Activated CD4-positive, alpha-beta T cell treated with anti-CD3 and anti-CD28 coated beads for 4 hours (primary cell): ENCODE measurements at regions not wholly inside any gene's neighbourhood (a gene's known extent, or its start where the extent isn't known, plus 50 kb on each side); places are given as distances from the start of the nearest gene placed in this dataset.
A peak's percentile ranks its signal among the peaks of the same experiment; 100 is the strongest.

Experiments
- DNase-seq, 2 donors: peaks; one replicate each; pipeline ENCODE4 v3.0.0-alpha.2; 2020

DNA sequence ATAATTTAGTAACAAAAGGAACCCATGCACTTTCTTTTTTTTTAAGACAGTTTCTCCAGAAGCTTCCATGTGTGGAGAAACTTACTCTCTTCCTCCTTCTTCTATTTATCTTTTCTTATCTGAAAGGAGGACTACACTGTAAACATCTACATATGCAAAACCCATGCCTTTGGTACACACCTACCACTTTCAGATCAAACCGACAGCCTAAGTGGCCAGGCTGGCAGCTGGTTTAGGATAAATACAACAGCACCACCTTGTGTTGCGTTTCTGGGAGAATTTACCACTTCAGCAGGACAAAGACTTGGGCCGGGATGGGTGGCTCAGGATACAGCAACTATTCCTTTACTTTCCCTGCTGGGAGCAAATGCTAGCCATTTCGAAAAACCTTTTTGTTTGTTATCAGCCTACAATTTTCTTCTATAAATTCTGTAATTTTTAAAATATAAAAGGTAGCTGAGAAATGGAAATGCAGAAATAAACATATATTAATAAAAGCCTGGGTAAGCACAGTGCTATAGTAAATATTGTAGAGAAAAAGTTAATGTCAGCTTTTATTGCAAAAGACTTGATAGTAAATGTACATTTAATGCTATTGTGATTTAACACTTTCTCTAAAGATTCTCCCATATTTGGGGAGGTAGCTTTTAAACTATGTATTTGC is 94.0 kb upstream of the RFC3 start:
- peak; percentile 65 to 68 for DNase-seq

DNA sequence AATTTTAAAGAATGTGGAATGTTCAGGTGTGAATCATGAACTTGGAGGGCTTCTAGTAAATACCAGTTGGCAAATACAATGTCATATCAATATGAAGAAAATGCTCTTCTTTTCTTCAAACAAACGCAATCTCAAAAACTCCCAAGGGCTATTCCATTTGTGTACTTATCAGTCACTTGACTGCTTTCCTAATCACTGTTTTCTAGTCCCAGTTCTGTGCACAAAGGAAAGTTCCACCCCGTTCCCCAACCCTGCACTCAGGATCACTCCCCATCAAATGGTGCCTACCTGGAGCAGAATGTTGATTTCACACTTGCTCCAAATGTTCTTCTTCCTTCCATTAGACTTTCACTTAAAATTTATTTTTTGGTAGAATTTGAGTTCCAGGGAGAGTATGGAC is 92.6 kb upstream of the RFC3 start:
- no peak for DNase-seq

DNA sequence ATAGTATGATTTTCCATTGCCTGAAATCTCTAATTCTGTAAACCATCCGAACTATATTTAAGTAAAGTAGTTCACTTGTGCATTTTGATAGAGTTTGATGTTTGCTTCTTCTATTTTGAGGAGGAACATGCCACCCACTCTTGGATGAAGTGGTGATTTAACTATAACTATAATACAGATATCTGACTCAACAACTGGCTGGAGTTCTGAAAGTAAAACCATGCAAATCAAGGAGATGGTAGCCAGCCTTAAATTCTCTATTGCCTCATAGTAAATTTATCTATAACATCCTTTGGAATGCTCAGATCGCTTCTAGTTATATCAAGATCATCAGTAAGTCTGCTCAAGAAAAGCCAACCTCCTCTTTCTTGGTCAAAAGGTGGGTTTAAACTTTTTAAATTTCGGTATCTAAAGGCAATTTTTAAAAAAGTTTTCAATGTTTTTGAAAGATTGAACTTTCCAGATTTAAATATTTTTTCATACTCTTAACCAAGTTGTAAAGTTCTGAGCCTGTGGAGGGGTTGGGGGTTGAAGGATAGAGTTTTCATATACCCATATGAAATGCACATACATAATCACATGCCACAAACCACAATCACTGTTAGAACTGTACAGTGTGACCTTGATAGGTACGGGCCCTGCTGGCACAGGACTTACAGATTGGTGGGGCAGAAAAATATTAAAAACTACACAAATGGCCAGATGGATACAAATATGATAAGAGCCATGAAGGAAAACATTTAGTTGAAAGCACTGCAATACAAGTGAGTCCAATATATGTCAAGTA is 90.5 kb upstream of the RFC3 start:
- no peak for DNase-seq

DNA sequence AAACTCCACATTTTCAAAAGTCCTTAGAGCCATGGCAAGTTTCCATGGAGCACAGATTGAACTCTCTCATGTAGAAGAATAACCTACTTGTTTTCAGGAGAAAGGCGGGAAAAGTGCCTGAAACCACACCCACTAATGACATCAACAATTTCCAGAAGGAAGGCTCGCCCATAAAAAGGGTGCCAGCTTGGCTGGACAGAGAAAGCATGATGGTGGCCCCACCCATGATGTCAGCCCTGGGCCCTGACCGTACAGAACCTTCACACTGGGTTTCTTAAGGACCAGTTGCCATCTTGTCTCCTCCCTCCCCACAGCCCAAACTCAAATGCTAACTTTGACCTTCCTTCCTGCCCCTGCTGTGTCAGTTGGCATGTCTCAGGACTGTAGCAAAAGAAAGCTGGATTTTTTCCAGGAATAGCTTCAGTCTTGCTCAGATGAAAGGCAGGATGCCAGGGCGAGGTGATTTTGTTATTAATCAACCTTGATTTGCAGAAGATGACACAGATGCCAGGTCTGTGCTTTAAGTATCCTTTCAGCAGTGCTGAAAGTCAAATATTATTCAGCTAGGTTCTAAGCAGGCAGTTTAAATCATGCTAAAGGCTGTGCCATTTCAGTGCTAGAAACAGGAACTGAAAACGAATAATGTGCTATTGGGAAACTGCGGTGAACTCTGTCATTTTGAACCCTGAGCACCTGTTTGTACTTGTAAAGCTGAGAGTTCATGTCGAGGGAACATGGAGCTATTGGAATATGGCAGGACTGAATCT is 89.5 kb upstream of the RFC3 start:
- DNase-seq, result no peak

DNA sequence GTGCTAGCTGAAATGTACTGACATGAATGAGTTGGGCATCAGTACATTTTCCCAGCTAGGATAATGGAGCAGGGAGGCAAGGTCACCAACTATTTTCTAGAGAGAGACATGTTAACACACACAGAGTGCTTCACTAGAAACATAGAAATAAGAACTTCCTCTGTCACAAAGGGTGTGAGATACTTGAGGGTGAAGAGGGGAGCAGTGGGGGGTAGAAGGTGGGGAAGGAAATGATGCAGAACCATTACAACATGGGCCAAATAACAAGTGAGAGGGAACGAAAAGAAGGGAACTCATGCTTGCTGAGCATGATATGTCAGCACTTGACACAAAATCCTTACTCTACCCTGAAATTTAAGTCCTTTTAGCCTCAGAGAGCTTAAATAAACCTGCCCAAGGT is 87.8 kb upstream of the RFC3 start:
- DNase-seq, result no peak

DNA sequence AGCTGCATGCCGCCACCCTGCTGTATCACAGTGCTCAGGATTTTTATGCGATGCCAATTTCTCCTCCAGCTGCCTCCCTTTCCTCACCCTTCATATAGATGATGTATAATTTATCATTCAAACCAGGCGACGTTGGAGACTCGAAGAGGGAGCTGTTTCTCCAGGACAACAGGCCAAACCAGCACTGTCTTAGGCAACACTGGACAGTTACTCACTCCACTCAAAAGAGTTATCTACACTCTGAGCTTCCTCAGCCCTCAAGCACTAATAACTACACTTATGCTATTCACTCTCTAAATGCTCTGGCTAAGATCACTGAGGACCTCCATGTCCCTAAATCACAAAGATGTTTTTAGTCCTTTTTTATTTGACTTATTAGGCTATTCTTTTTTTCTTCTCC is 87.3 kb upstream of the RFC3 start:
- DNase-seq, result no peak

DNA sequence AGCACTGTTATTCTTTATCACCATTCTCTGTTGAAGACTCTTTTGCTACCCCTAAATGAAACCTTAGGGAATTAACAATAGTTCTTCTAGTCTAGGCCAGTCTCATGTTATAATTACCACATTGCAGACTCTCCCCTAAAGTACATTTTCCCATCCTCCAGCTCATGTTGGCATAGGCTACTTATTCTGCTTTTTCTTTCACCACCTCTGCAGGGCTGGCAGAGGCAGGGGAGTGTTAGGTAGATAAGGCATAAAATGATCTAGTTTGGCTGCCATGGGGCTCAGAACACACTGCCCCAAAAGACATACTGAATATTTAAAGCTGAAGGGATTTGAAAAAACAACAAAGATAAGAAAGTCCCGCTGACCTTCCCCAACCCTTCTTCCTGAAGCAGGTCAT is 82.7 kb upstream of the RFC3 start:
- DNase-seq, result no peak

DNA sequence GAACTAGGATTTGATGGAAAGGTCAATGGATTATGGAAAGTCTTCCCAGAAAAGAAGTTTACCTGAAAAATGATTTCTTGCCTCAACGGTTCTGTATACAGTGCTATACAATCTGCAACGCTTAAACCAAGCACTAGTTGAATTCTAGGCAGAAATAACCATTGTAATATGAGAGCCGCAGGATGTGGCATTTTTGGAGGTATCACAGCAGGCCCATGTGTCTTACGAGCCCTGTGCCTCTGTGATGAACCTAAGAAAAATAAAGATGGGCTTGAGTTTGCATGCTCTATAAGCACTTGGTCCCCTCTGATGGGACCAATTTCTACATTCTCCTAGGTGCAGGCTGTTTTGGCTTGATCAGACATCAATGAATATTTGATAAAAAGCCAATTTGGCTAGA is 78.7 kb upstream of the RFC3 start:
- no peak for DNase-seq

DNA sequence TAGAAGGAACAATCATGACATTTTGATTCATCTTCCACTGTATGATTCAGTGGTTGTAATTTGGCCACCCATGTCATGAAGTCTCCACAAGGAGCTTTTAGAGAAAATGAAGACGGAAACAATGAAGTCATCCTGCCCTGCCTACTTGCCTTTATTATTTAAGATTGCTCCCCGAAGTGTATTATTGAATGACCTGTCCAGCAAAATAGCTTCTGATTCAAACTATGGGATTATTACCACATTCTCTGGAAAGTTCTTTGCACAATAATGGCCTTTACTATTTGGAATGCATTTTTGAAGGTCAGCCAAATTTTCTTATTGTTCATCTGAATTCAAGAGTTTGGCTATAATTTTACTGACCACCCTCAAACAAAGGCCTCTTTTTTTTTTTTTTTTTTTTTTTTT is 77.8 kb upstream of the RFC3 start:
- DNase-seq, result no peak

DNA sequence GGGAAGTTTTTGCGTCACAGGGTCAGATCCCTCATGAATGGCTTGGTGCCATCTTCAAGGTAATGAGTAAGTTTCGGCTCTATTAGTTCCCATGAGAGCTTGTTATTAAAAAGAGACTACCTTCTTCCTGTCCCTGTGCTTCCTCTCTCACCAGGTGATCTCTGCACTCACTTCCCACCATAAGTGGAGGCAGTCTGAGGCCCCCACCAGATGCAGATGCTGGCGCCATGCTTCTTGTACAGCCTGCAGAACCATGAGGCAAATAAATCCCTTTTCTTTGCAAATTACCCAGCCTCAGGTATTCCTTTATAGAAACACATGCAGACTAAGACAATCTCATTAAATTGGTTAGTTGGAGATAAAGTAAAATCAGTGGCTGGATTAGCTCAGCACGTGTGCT is 75.6 kb upstream of the RFC3 start:
- DNase-seq, result no peak

DNA sequence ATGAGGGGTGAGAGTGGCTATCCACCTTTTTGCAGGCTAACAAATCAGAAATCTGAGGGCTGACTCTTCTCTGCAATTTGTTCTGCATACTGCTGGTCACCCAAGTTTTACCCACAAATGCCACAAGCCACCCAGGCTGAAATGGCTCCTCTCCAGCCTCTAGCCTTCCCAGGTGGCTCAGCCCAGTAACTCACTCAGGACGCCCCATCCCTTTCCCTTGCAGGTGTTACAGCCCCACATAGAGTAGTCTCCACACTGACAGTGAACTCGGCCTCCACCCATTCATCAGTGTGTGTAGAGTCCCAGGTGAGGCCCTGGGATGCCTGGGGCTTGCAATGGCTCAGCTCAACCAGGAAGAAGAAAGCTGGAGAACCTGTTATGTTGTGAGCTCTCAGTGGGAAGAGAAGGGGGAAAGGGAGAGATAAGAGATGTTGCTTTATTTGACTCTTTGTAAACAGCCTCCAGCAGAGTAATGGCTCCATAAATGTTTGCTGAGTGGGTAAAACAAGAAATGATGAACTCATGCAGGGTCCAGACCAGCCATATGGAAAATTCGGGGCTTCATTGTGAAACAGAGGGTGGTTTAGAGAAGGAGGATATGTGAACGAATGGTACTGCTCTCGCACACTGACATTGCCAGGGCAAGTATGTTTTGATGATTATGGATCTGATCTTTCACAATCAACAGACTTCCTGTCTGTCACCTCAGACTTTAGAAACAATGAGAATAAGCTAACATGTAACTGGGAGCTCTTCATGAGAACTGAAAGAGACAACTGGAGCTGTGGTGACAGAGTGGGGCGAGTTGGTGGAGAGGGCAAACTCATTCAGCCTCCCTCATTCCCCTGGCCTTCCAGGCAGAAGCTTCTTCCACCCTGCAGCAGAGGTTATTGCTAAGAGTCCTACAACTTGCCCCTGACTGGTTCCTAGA is 74.2 kb upstream of the RFC3 start:
- no peak for DNase-seq

DNA sequence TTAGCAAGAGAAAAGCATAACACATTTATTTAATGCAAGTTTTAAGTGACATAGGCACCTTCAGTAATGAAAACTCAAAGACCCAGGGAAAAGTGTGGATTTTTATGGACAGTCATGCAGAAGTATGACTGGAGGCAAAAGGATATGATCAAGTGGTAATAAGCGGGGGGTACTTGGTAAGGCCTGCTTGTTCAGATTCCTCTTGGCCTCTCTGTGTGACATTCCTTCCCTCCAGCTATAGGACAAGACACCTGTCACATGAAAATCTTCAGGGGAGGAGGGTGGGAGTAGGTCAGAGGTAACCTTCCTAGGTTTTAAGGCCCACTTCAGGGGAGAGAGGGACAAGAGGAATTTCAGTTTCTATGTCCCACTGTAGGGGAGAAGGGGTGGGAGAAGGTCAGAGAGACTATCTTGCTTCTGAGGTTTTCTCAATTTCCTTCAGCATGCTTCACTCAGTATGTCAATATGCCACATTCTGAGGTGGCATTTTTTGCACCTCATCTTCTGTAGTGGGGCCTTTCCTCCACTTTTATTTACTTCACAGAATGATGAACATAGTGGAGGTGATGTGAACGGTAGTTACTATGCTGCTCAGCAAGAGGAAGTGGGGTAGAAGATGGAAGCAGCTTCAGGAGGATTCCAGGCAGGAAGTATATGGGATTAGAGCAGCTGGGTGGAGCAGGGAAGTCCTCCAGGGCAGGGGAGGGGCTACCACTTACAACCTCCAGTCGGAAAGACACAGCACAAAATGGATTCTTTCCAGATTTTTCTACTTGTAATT is 73.2 kb upstream of the RFC3 start:
- no peak for DNase-seq

DNA sequence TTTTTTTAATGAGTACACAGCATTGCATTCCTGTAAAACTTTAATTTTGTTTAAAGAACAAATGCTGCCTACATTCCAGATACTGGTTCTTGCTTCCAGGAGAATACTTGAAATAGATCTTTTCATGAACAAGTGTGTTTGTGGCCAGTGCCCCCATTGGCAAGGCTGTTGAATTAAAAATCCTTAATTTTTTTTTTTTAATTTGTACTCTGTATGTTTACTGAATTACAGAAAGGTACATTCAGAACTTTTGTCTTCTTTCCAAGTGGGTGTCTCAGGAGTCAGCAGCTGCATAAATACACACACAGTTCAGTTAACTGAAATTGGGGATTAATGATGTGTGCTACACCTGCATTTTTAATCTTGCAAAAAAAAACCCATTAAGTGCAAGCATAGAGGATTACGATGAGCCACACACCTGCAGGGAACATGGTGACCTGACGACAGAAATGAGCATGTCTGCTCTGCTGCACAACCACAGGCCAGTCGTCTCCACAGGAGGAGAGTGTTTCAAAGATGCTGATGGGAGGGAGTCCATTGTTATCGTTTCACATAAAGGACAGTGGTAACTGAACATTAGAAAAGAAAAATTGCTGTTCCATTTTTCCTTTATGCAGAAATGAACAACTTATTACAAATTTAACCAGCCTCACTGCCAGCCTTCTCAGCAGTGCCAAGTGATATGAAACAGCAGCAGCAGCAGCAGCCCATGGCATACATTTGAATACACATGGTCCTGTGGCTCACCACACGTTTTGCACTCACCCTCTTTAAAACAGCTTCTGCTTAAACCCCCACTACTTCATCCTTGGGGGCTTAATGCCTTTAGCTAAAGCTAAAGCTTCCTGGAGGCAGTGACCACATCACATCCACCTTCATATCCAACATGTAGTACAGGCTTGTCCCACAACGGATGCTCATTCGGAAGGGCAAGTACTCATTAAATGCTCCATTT is 72.3 kb upstream of the RFC3 start:
- no peak for DNase-seq

DNA sequence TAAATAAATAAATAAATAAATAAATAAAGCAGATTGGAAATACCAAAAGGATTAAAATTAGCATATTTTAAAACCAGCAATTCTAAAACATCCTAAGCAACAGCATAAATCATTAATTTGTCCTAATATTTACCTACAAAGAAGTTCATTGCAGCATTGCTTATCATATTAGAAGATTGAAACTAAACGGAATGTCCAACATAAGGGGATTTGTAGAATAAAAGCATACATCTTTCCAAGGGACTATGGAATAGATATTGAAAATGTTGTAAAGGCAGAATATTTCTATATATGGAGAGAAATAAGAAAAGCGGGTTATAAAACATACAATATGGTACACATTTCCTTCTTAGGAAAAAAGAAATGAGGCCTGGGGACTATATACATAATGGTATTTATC is 71.1 kb upstream of the RFC3 start:
- no peak for DNase-seq

DNA sequence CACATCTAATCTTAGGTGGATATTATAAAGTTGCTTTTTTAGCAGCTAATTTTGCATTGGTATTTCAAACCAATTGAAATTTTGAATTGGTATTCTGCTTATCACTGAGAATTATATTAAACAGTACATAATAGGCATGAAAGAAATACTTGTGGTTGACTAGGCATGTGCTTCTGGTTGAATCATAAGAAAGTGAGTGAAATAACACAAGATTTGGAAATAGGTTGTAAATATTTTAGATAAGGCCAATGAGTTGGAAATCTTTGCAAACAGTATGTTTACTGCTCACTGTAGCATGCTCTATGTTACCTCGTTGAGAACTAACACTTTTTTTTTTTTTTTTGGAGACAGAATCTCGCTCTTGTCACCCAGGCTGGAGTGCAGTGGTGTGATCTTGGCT is 66.8 kb upstream of the RFC3 start:
- DNase-seq, result no peak

DNA sequence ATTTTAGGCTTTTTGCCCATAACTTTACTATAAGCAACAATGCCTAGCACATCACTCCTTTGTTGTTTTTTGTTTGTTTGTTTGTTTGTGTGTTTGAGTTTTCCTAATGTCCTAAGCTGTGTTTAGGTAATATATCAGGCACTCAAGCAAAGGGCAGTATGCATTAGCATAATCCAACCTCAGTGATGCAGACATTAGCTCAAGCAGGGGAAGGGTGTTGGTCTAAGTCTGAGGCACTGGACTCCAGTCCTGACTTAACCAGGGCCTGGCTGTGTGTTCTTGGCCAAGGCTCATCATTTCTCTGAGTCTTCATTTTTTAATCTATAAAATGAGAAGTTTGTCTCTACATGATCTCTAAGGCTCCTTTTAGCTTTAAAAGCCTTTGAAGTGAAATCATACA is 65.9 kb upstream of the RFC3 start:
- no peak for DNase-seq

DNA sequence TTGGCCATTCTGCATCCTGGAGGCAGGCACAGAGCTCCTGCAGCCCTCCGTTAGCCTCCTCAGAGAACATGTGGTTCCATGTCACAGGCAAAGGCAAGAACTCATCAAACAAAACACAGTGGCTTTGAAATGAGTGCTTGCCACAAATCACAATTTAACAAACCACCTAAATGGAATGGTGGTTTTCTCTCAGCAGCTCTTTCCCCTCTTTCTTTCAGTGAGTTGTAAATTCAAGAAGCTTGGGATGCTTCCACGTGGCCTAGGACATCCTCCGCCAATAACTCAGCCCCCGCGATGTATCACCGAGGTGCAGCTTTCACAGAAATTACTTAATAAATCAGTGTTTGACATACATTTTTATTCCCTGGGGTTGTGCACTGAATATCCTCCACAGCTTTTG is 65.4 kb upstream of the RFC3 start:
- DNase-seq, result no peak

DNA sequence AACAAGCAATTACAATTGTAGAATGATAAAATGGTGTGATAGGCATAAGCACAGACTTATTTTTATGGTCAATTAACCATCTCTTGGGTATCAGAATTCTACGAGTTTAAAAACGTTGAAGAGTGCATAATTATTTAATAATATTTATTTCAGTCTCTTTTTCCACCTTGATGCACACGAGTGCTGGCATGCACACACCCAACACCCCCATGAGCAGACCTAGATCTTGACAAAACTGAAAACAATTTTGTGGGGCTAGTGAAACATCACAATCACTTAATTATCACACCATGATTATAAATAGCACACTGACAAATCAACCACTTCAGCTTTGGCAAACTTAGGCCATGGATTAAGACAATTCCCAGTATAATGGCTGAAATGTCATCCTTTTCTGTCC is 61.0 kb upstream of the RFC3 start:
- no peak for DNase-seq

DNA sequence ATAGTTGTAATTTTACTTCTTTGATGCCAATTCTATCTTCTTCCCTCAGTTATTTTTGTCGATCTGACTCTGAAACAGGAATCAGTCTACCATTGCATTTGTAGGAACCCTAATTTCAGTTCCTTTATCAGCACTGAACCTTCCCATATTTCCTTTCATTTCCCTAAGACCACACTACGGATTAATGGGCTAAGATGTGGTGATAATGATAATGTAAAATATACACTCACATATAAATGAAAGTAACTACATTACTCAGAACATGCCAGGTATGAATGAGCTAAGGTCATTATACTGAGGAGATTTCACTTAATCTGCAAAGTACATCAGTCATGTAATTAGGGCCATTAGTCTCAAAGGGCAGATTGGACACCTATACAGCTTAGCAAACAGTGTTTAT is 60.2 kb upstream of the RFC3 start:
- no peak for DNase-seq

DNA sequence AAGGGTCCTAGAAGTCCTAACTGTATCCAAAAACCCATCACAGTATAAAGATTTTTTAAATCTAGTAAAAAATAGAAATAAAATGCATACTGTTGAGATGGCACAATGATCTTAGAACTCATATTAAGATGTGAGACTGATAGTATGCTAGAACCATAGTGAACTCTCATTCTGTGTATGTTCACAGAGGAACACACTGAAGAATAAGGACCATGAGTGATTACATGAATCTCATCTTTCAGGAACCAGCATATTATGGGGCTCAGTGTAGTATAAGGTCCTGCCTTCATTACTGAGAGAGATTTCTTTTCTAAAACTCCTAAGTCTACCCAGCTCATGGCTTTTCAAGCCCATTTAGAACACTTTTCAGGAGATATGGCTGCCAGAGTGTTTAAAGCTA is 59.8 kb upstream of the RFC3 start:
- no peak for DNase-seq

DNA sequence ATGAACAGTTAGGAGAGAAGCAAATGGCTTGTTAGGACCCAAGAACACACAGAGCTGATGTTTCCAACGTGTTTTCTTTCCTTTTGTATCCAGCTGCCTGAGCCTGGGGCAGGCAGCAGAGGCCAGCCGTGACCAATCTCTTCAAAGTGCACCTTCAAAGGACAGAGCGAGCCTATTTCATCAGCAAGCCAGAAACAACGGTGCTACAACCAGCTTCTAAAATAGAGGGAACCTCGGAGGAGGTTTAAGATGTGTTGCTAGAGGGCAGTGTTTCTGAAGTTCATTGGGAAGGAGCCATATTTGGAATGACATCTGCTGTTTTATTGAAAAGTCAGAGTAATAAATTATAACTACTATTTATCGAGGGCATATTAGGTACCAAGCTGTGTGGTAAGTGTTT is 56.2 kb upstream of the RFC3 start:
- DNase-seq, result no peak
